NCI-H526 (cell line): ENCODE measurements at regions not wholly inside any gene's neighbourhood (a gene's known extent, or its start where the extent isn't known, plus 50 kb on each side); places are given as distances from the start of the nearest gene placed in this dataset.
"Not testable (repeated sequence)": the region's sequence is repeated elsewhere in the genome, so short reads cannot be mapped to it uniquely, and the experiment has no call there.

ENCODE experiments used
- DNase-seq, 2 experiments: peaks; one replicate each; lab custom pipeline; 2025; lab: John Stamatoyannopoulos, UW

- DNase-seq = no peak
Observed at GRCh38 chr6:814378-815347, 121.7 kb upstream of the EXOC2 start.

- DNase-seq = no peak
Observed at GRCh38 chr6:811831-812230, 118.9 kb upstream of the EXOC2 start.

GRCh38 chr6:811191-811590 is 118.3 kb upstream of the EXOC2 start:
- DNase-seq = no peak

GRCh38 chr6:804771-805170 is 111.8 kb upstream of the EXOC2 start:
- DNase-seq = no peak

- no peak for DNase-seq
Observed at GRCh38 chr6:804317-804716, 111.4 kb upstream of the EXOC2 start.

- DNase-seq = no peak
Observed at GRCh38 chr6:803191-803977, 110.4 kb upstream of the EXOC2 start.

- DNase-seq = no peak
Observed at GRCh38 chr6:802701-803100, 109.8 kb upstream of the EXOC2 start.

GRCh38 chr6:802223-802622 is 109.3 kb upstream of the EXOC2 start:
- not testable (repeated sequence) for DNase-seq

GRCh38 chr6:799769-800168 is 106.8 kb upstream of the EXOC2 start:
- DNase-seq = no peak

GRCh38 chr6:797479-798077 is 104.6 kb upstream of the EXOC2 start:
- peak; percentile 20 to 47 for DNase-seq

- DNase-seq = no peak
Observed at GRCh38 chr6:795046-795685, 102.2 kb upstream of the EXOC2 start.

GRCh38 chr6:793261-793660 is 100.3 kb upstream of the EXOC2 start:
- no peak for DNase-seq

- DNase-seq = no peak
Observed at GRCh38 chr6:792662-793061, 99.7 kb upstream of the EXOC2 start.

- DNase-seq = no peak
Observed at GRCh38 chr6:788058-788457, 95.1 kb upstream of the EXOC2 start.

- peak in 1 of 2 experiments; percentile 46 for DNase-seq
Observed at GRCh38 chr6:786946-787763, 94.2 kb upstream of the EXOC2 start.

GRCh38 chr6:783966-784735 is 91.2 kb upstream of the EXOC2 start:
- DNase-seq = no peak

- no peak for DNase-seq
Observed at GRCh38 chr6:782141-782540, 89.2 kb upstream of the EXOC2 start.

GRCh38 chr6:781350-781961 is 88.5 kb upstream of the EXOC2 start:
- DNase-seq = no peak

- no peak for DNase-seq
Observed at GRCh38 chr6:780706-781105, 87.8 kb upstream of the EXOC2 start.

- no peak for DNase-seq
Observed at GRCh38 chr6:776951-777350, 84.0 kb upstream of the EXOC2 start.
